C4-2B (cell line): ENCODE measurements at regions not wholly inside any gene's neighbourhood (a gene's known extent, or its start where the extent isn't known, plus 50 kb on each side); places are given as distances from the start of the nearest gene placed in this dataset.

Experiments
- CTCF ChIP-seq: fragments of 450-650 bp; conservative IDR thresholded peaks from 2 replicates; pipeline ENCODE4 v1.5.1; 2017; ENCODE audit warnings: mild to moderate bottlenecking
- ZFX ChIP-seq: fragments of 450-650 bp; IDR thresholded peaks from 2 replicates; pipeline ENCODE4 v1.6.1; 2017

- TF ChIP-seq CTCF (no peak), ZFX (no peak)
These were observed 113.1 kb upstream of the TMCC3 start for GRCh38 chr12:94763462-94763861.
